Skeletal muscle satellite cell (primary cell): ENCODE measurements at regions not wholly inside any gene's neighbourhood (a gene's known extent, or its start where the extent isn't known, plus 50 kb on each side); places are given as distances from the start of the nearest gene placed in this dataset.
"Not testable (repeated sequence)": the region's sequence is repeated elsewhere in the genome, so short reads cannot be mapped to it uniquely, and the experiment has no call there.

Source experiments
- H3K27me3 ChIP-seq: 2 replicates; pipeline ENCODE4 v1.7.0; 2013; ENCODE audit warnings: low read length; ENCODE audit not compliant: control insufficient read depth, insufficient read depth
- H3K36me3 ChIP-seq: 2 replicates; pipeline ENCODE4 v1.7.0; 2013; ENCODE audit warnings: mild to moderate bottlenecking, control low read depth, low read length; ENCODE audit not compliant: insufficient read depth
- H3K4me1 ChIP-seq: 2 replicates; pipeline ENCODE4 v1.7.0; 2013; ENCODE audit warnings: low read length; ENCODE audit not compliant: control insufficient read depth, insufficient read depth
- H3K4me2 ChIP-seq: 2 replicates; pipeline ENCODE4 v1.7.0; 2013; ENCODE audit warnings: mild to moderate bottlenecking, low read length
- H3K4me3 ChIP-seq: 2 replicates; pipeline ENCODE4 v1.7.0; 2013; ENCODE audit warnings: low read length
- H3K9ac ChIP-seq: 2 replicates; pipeline ENCODE4 v1.7.0; 2013; ENCODE audit warnings: mild to moderate bottlenecking, low read depth, low read length, moderate library complexity
- H3K9me3 ChIP-seq: replicated peaks from 2 replicates; pipeline ENCODE4 v1.7.0; 2013; ENCODE audit warnings: mild to moderate bottlenecking, control low read depth, low read length

- Histone ChIP-seq H3K27me3 (no peaks in the 10 kb centered on the region), H3K4me2 (no peak overlapping the region), H3K9ac (no peak overlapping the region), H3K9me3 (no peaks in the 10 kb centered on the region), H3K4me3 (no peak overlapping the region), H3K4me1 (no peaks in the 10 kb centered on the region), H3K36me3 (no peaks in the 10 kb centered on the region)
These were observed 122.9 kb downstream of the DMAC1 start for GRCh38 chr9:7676609-7677156.

GRCh38 chr9:7671847-7672246 lies 127.7 kb downstream of the DMAC1 start:
- H3K27me3 ChIP-seq: no peaks in the 10 kb centered on the region
- H3K4me2 ChIP-seq: no peak overlapping the region
- no peak overlapping the region for H3K4me3 ChIP-seq
- H3K9ac ChIP-seq: no peak overlapping the region
- H3K36me3 ChIP-seq: no peaks in the 10 kb centered on the region
- H3K4me1 ChIP-seq: no peaks in the 10 kb centered on the region
- H3K9me3 ChIP-seq: no peaks in the 10 kb centered on the region

GRCh38 chr9:7668541-7668940 lies 131.0 kb downstream of the DMAC1 start:
- Histone ChIP-seq H3K4me1 (no peaks in the 10 kb centered on the region), H3K9ac (no peak overlapping the region), H3K36me3 (no peaks in the 10 kb centered on the region), H3K4me3 (no peak overlapping the region), H3K27me3 (no peaks in the 10 kb centered on the region), H3K9me3 (no peaks in the 10 kb centered on the region), H3K4me2 (no peak overlapping the region)

GRCh38 chr9:7665874-7666273 lies 133.7 kb downstream of the DMAC1 start:
- Histone ChIP-seq H3K9ac (no peak overlapping the region), H3K4me3 (no peak overlapping the region), H3K9me3 (no peaks in the 10 kb centered on the region), H3K4me1 (no peaks in the 10 kb centered on the region), H3K4me2 (no peak overlapping the region), H3K36me3 (no peaks in the 10 kb centered on the region), H3K27me3 (no peaks in the 10 kb centered on the region)

- H3K9me3 ChIP-seq: no peaks in the 10 kb centered on the region
- H3K27me3 ChIP-seq: no peaks in the 10 kb centered on the region
- no peak overlapping the region for H3K4me2 ChIP-seq
- no peak overlapping the region for H3K4me3 ChIP-seq
- no peaks in the 10 kb centered on the region for H3K36me3 ChIP-seq
- H3K4me1 ChIP-seq: no peaks in the 10 kb centered on the region
- H3K9ac ChIP-seq: no peak overlapping the region
These were observed 139.8 kb downstream of the DMAC1 start for GRCh38 chr9:7659766-7660165.

- Histone ChIP-seq H3K27me3 (no peaks in the 10 kb centered on the region), H3K36me3 (no peaks in the 10 kb centered on the region), H3K4me3 (no peak overlapping the region), H3K9me3 (no peaks in the 10 kb centered on the region), H3K9ac (no peak overlapping the region), H3K4me2 (no peak overlapping the region), H3K4me1 (no peaks in the 10 kb centered on the region)
These were observed 142.9 kb downstream of the DMAC1 start for GRCh38 chr9:7656636-7657035.

GRCh38 chr9:7653262-7653661 lies 146.3 kb downstream of the DMAC1 start:
- no peaks in the 10 kb centered on the region for H3K27me3 ChIP-seq
- no peak overlapping the region for H3K4me3 ChIP-seq
- no peaks in the 10 kb centered on the region for H3K36me3 ChIP-seq
- H3K9me3 ChIP-seq: no peaks in the 10 kb centered on the region
- no peak overlapping the region for H3K9ac ChIP-seq
- no peaks in the 10 kb centered on the region for H3K4me1 ChIP-seq
- no peak overlapping the region for H3K4me2 ChIP-seq

GRCh38 chr9:7640231-7640630 lies 159.3 kb downstream of the DMAC1 start:
- H3K36me3 ChIP-seq: no peaks in the 10 kb centered on the region
- no peak overlapping the region for H3K4me2 ChIP-seq
- no peak overlapping the region for H3K4me3 ChIP-seq
- no peak overlapping the region for H3K9ac ChIP-seq
- no peaks in the 10 kb centered on the region for H3K9me3 ChIP-seq
- H3K27me3 ChIP-seq: no peaks in the 10 kb centered on the region
- no peaks in the 10 kb centered on the region for H3K4me1 ChIP-seq

- no peaks in the 10 kb centered on the region for H3K9me3 ChIP-seq
- H3K4me1 ChIP-seq: no peaks in the 10 kb centered on the region
- H3K9ac ChIP-seq: no peak overlapping the region
- no peaks in the 10 kb centered on the region for H3K36me3 ChIP-seq
- no peak overlapping the region for H3K4me3 ChIP-seq
- no peak overlapping the region for H3K4me2 ChIP-seq
- no peaks in the 10 kb centered on the region for H3K27me3 ChIP-seq
These were observed 160.1 kb downstream of the DMAC1 start for GRCh38 chr9:7639471-7639870.

- Histone ChIP-seq H3K36me3 (no peaks in the 10 kb centered on the region), H3K4me2 (no peak overlapping the region)
These were observed 162.6 kb downstream of the DMAC1 start for GRCh38 chr9:7636838-7637467.

GRCh38 chr9:7636309-7636708 lies 163.3 kb downstream of the DMAC1 start:
- no peak overlapping the region for H3K4me2 ChIP-seq
- H3K36me3 ChIP-seq: no peaks in the 10 kb centered on the region
- H3K27me3 ChIP-seq: no peaks in the 10 kb centered on the region
- H3K4me1 ChIP-seq: no peaks in the 10 kb centered on the region
- H3K9me3 ChIP-seq: no peaks in the 10 kb centered on the region
- no peak overlapping the region for H3K9ac ChIP-seq
- no peak overlapping the region for H3K4me3 ChIP-seq

More at GRCh38 chr9:7636838-7637467, 162.6 kb downstream of the DMAC1 start:
- Histone ChIP-seq H3K4me3 (no peak overlapping the region), H3K9me3 (no peaks in the 10 kb centered on the region), H3K27me3 (no peaks in the 10 kb centered on the region), H3K4me1 (no peaks in the 10 kb centered on the region), H3K9ac (no peak overlapping the region)

- H3K27me3 ChIP-seq, H3K36me3 ChIP-seq, H3K4me1 ChIP-seq, H3K4me3 ChIP-seq, H3K4me2 ChIP-seq, H3K9me3 ChIP-seq, H3K9ac ChIP-seq: not testable (repeated sequence)
These were observed 173.0 kb downstream of the DMAC1 start for GRCh38 chr9:7626571-7627029.
